Testis (tissue), 2 donors: ENCODE measurements at regions not wholly inside any gene's neighbourhood (a gene's known extent, or its start where the extent isn't known, plus 50 kb on each side); places are given as distances from the start of the nearest gene placed in this dataset.

Source experiments
- DNase-seq: peaks from one replicate; pipeline ENCODE4 v3.0.0-alpha.2; 2019
- H3K27ac ChIP-seq, 2 donors: fragments of 200-600 bp; sonication (generic); one replicate each; pipeline ENCODE4 v1.5.1; 2019
- H3K27me3 ChIP-seq: fragments of 200-600 bp; sonication (generic); one replicate; pipeline ENCODE4 v1.5.1; 2019
- H3K36me3 ChIP-seq: fragments of 200-600 bp; sonication (generic); one replicate; pipeline ENCODE4 v1.5.1; 2017; ENCODE audit warnings: low read depth; ENCODE audit errors: missing control alignments
- H3K4me1 ChIP-seq: fragments of 200-600 bp; sonication (generic); one replicate; pipeline ENCODE4 v1.5.1; 2019
- H3K4me3 ChIP-seq, 2 donors: fragments of 200-600 bp; sonication (generic); one replicate each; pipeline ENCODE4 v1.5.1; 2017 to 2019
- H3K9me3 ChIP-seq: fragments of 200-600 bp; sonication (generic); one replicate; pipeline ENCODE4 v1.5.1; 2017
- CTCF ChIP-seq, 3 experiments: fragments of 450-650 bp in 2 of 3; fragments of 200-600 bp in 1 of 3; sonication (generic) in 1 of 3; IDR thresholded peaks; one replicate each; pipeline ENCODE4 v1.5.1; 2016 to 2019; ENCODE audit warnings: antibody characterized with exemption in 3 of 3, mild to moderate bottlenecking in 2 of 3, moderate library complexity in 1 of 3
- POLR2A ChIP-seq: fragments of 450-650 bp; IDR thresholded peaks from one replicate; pipeline ENCODE4 v1.6.1; 2017; ENCODE audit warnings: antibody characterized with exemption, mild to moderate bottlenecking, moderate library complexity
- WGBS, 2 donors: methylation state at CpG; one replicate each; pipeline ENCODE4 v1.1.5; 2018; 5-methylcytosine and 5-hydroxymethylcytosine counted together
- intact Hi-C: fragments of 100-400 bp; cut with DNase I; formaldehyde crosslinking; loops from one replicate; pipeline ENCODE4 v1.15.1; 2023; ENCODE audit warnings: low total_unique reads

DNA sequence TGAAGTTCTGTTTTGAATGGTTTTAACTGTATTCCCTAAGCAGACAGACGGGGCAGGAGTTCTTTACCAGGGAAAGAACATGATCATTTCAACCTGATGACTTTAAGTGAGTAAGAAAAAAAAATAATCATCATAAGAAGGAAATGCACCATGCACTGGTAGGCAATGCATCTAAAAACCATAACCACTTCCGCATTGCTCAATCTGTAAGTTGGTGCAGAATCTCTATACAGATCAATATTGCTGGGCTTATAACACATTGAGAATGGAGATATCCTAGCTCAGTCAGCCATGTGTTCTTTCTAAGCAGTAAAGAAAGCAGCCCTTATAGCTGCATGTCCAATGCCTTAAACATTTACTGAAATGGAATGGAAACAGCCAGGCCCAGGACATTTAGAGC lies 407.1 kb upstream of the DMAC1 start:
- Histone ChIP-seq H3K27ac (no peak overlapping the region), H3K27me3 (no peaks in the 10 kb centered on the region), H3K4me1 (no peaks in the 10 kb centered on the region), H3K36me3 (no peaks in the 10 kb centered on the region), H3K4me3 (no peak overlapping the region), H3K9me3 (no peaks in the 10 kb centered on the region)
- intact Hi-C loops, result no loop called here
- TF ChIP-seq POLR2A (no peak), CTCF (IDR thresholded peaks at IDR 0.05) (no peak)
- WGBS, 2 donors, result 46 to 63% methylated on average over 2 of the region's 2 CpGs
- no peak for DNase-seq

- Histone ChIP-seq H3K4me1 (no peaks in the 10 kb centered on the region), H3K27me3 (no peaks in the 10 kb centered on the region), H3K9me3 (no peaks in the 10 kb centered on the region), H3K4me3 (no peak overlapping the region), H3K27ac (no peak overlapping the region), H3K36me3 (no peaks in the 10 kb centered on the region)
- TF ChIP-seq POLR2A (no peak), CTCF (IDR thresholded peaks at IDR 0.05) (no peak)
- intact Hi-C loops, result no loop called here
- DNase-seq, result no peak
Observed at GRCh38 chr9:8205576-8205975, 406.0 kb upstream of the DMAC1 start.

DNA sequence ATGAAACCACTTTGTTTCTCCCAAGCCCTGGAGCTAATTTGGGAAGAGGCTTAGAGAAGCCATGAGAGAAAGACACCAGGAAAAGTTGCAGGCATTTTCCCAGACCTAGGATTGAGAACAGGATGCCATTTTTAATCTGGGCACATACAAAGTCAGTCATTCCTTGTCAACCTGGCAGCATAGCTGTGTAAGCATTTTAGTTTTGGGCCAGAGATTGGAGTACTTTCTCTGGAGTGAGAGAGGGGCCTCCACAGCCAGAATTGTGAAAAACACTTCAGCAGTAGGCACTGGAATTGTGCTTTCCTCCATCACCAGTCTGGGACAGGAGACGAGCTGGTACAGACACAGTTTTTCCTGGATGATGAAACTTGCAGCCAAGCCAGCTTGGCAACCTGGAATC lies 390.3 kb upstream of the DMAC1 start:
- DNase-seq, result no peak
- Histone ChIP-seq H3K4me3 (no peak overlapping the region), H3K27ac (no peak overlapping the region), H3K9me3 (no peaks in the 10 kb centered on the region), H3K36me3 (no peaks in the 10 kb centered on the region), H3K4me1 (no peaks in the 10 kb centered on the region), H3K27me3 (no peaks in the 10 kb centered on the region)
- WGBS, 2 donors, result 100% methylated on average over 1 of the region's 1 CpG
- intact Hi-C loops, result no loop called here
- no peak for TF ChIP-seq POLR2A
- no peak for TF ChIP-seq CTCF (IDR thresholded peaks at IDR 0.05)

DNA sequence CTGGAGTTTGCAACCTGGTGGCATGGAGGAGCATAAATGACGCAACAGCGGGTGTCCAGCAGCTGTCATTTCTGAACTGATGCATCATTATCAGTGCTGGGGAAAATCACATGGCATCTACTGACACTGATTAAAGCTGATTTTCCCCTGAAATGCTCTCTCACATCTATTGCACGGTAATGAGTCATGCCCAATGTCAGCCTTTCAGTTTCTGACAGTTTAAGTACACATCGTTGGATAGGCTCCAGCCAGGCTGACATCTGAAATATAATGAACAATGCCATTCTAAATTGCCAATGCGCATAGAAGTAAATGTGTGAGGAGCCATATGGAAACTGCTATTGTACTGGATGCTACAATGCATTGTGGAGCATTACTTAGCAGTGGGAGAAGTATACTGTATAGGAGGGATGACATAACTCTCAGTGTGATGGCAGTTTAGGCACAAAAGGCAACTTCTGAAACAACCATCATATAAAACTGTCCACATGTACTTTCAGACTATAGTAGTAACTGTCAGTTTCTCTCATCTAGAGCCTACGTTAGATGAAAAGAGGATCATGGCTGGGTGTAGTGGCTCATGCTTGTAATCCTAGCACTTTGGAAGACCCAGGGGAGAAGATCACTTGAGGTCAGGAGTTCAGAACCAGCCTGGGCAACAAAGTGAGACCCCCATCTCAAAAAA lies 389.3 kb upstream of the DMAC1 start:
- Histone ChIP-seq H3K9me3 (no peaks in the 10 kb centered on the region), H3K27ac (no peak overlapping the region), H3K36me3 (no peaks in the 10 kb centered on the region), H3K4me1 (no peaks in the 10 kb centered on the region), H3K4me3 (no peak overlapping the region), H3K27me3 (no peaks in the 10 kb centered on the region)
- no peak for DNase-seq
- intact Hi-C loops, result no loop called here
- WGBS, 2 donors, result 88 to 90% methylated on average over 6 of the region's 6 CpGs
- TF ChIP-seq CTCF (IDR thresholded peaks at IDR 0.05) (no peak), POLR2A (no peak)

DNA sequence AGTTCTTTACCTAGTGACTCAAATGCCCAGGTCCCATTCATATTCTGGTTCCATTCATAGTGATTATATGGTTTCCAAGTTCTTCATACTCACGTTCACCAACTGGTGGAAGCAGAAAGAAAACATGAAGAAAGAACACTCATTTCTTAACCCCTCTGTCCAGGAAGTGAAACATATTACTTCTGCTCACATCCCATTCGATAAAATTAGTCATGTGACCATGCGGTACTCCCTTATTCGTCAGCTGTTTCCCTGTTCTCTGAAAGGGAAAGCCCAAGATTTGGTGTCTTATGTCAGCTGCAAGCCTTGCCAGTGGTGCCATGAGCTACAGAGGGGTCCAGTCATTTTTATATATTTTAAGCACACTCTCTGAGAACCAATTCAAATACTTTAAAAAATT lies 387.0 kb upstream of the DMAC1 start:
- WGBS, 2 donors, result 80 to 85% methylated on average over 4 of the region's 4 CpGs
- intact Hi-C loops, result no loop called here
- H3K4me1 ChIP-seq, result no peaks in the 10 kb centered on the region

More for the DNA sequence above, 387.0 kb upstream of the DMAC1 start:
- Histone ChIP-seq H3K27me3 (no peaks in the 10 kb centered on the region), H3K27ac (no peak overlapping the region), H3K36me3 (no peaks in the 10 kb centered on the region), H3K9me3 (no peaks in the 10 kb centered on the region), H3K4me3 (no peak overlapping the region)
- no peak for TF ChIP-seq CTCF (IDR thresholded peaks at IDR 0.05)
- TF ChIP-seq POLR2A, result no peak
- no peak for DNase-seq
